Suprapubic skin (tissue), 4 donors: ENCODE measurements at regions not wholly inside any gene's neighbourhood (a gene's known extent, or its start where the extent isn't known, plus 50 kb on each side); places are given as distances from the start of the nearest gene placed in this dataset.

Experiments
- DNase-seq, 2 donors: peaks; one replicate each; pipeline ENCODE4 v3.0.0-alpha.2; 2019; ENCODE audit warnings: low spot score in 2 of 2
- H3K27ac ChIP-seq: fragments of 200-600 bp; sonication (generic); one replicate; pipeline ENCODE4 v1.5.1; 2019
- H3K27me3 ChIP-seq: fragments of 200-600 bp; sonication (generic); one replicate; pipeline ENCODE4 v1.5.1; 2019
- H3K36me3 ChIP-seq: fragments of 200-600 bp; sonication (generic); one replicate; pipeline ENCODE4 v1.5.1; 2019
- H3K4me1 ChIP-seq: fragments of 200-600 bp; sonication (generic); one replicate; pipeline ENCODE4 v1.5.1; 2019
- H3K4me3 ChIP-seq: fragments of 200-600 bp; sonication (generic); one replicate; pipeline ENCODE4 v1.5.1; 2019; ENCODE audit warnings: mild to moderate bottlenecking
- H3K9me3 ChIP-seq: fragments of 200-600 bp; sonication (generic); one replicate; pipeline ENCODE4 v1.5.1; 2019
- CTCF ChIP-seq, 2 donors: fragments of 200-600 bp in 1 of 2; fragments of 450-650 bp in 1 of 2; sonication (generic) in 1 of 2; IDR thresholded peaks; one replicate each; pipeline ENCODE4 v1.5.1; 2016 to 2019; ENCODE audit warnings: antibody characterized with exemption in 2 of 2, mild to moderate bottlenecking in 1 of 2, moderate library complexity in 1 of 2
- EP300 ChIP-seq: sonication (generic); formaldehyde crosslinking; IDR thresholded peaks from one replicate; pipeline ENCODE4 v1.6.1; 2017; ENCODE audit warnings: antibody characterized with exemption
- POLR2A ChIP-seq, 2 donors: fragments of 450-650 bp; IDR thresholded peaks; one replicate each; pipeline ENCODE4 v1.6.1; 2017; ENCODE audit warnings: antibody characterized with exemption in 2 of 2, mild to moderate bottlenecking in 2 of 2, moderate library complexity in 2 of 2
- POLR2AphosphoS5 ChIP-seq, 3 donors: sonication (generic); formaldehyde crosslinking; IDR thresholded peaks; one replicate each; pipeline ENCODE4 v1.6.1; 2017; ENCODE audit warnings: antibody characterized with exemption in 3 of 3
- WGBS: methylation state at CpG from one replicate; pipeline ENCODE4 v1.1.5; 2018; 5-methylcytosine and 5-hydroxymethylcytosine counted together

- WGBS, result 35% methylated on average over 2 of the region's 2 CpGs
- H3K4me1 ChIP-seq, result peaks cover 8% of the 10 kb centered on the region
Observed at GRCh38 chr13:79709471-79709870, 228.5 kb downstream of the NDFIP2 start.

GRCh38 chr13:79703772-79704171 lies 222.8 kb downstream of the NDFIP2 start:
- no peak for DNase-seq
- Histone ChIP-seq H3K27ac (no peak overlapping the region), H3K9me3 (no peaks in the 10 kb centered on the region), H3K4me1 (no peaks in the 10 kb centered on the region), H3K36me3 (no peaks in the 10 kb centered on the region), H3K27me3 (no peaks in the 10 kb centered on the region), H3K4me3 (no peak overlapping the region)
- 96% methylated on average over 1 of the region's 1 CpG for WGBS
- TF ChIP-seq POLR2AphosphoS5 (IDR thresholded peaks at IDR 0.05) (no peak), CTCF (IDR thresholded peaks at IDR 0.05) (no peak), EP300 (no peak), POLR2A (IDR thresholded peaks at IDR 0.05) (no peak)

More at GRCh38 chr13:79709471-79709870, 228.5 kb downstream of the NDFIP2 start:
- DNase-seq, result no peak
- H3K27me3 ChIP-seq, result no peaks in the 10 kb centered on the region
- no peak for TF ChIP-seq EP300
- no peak for TF ChIP-seq POLR2AphosphoS5 (IDR thresholded peaks at IDR 0.05)
- no peak for TF ChIP-seq CTCF (IDR thresholded peaks at IDR 0.05)
- TF ChIP-seq POLR2A (IDR thresholded peaks at IDR 0.05), result no peak
- H3K9me3 ChIP-seq, result no peaks in the 10 kb centered on the region
- no peak overlapping the region for H3K4me3 ChIP-seq
- H3K36me3 ChIP-seq, result no peaks in the 10 kb centered on the region
- H3K27ac ChIP-seq, result no peak overlapping the region

GRCh38 chr13:79695754-79696153 lies 214.8 kb downstream of the NDFIP2 start:
- Histone ChIP-seq H3K9me3 (no peaks in the 10 kb centered on the region), H3K4me3 (no peak overlapping the region), H3K27ac (no peak overlapping the region), H3K36me3 (no peaks in the 10 kb centered on the region), H3K4me1 (no peaks in the 10 kb centered on the region), H3K27me3 (no peaks in the 10 kb centered on the region)
- whole genome bisulfite sequencing, result 71% methylated on average over 2 of the region's 2 CpGs
- DNase-seq, result no peak
- TF ChIP-seq CTCF (IDR thresholded peaks at IDR 0.05), result no peak
- TF ChIP-seq POLR2A (IDR thresholded peaks at IDR 0.05), result no peak
- TF ChIP-seq EP300, result no peak
- TF ChIP-seq POLR2AphosphoS5 (IDR thresholded peaks at IDR 0.05), result no peak

- WGBS, result 75% methylated on average over 1 of the region's 1 CpG
- Histone ChIP-seq H3K9me3 (no peaks in the 10 kb centered on the region), H3K36me3 (no peaks in the 10 kb centered on the region), H3K4me1 (no peaks in the 10 kb centered on the region), H3K4me3 (no peak overlapping the region), H3K27me3 (no peaks in the 10 kb centered on the region), H3K27ac (no peak overlapping the region)
- TF ChIP-seq POLR2AphosphoS5 (IDR thresholded peaks at IDR 0.05) (no peak), POLR2A (IDR thresholded peaks at IDR 0.05) (no peak), CTCF (IDR thresholded peaks at IDR 0.05) (no peak), EP300 (no peak)
- DNase-seq, result no peak
Observed at GRCh38 chr13:79692846-79693245, 211.9 kb downstream of the NDFIP2 start.

- 94% methylated on average over 3 of the region's 3 CpGs for WGBS
- no peak for DNase-seq
Observed at GRCh38 chr13:79691826-79692225, 210.9 kb downstream of the NDFIP2 start.

More at GRCh38 chr13:79691826-79692225, 210.9 kb downstream of the NDFIP2 start:
- no peak overlapping the region for H3K4me3 ChIP-seq
- H3K27ac ChIP-seq, result no peak overlapping the region
- H3K27me3 ChIP-seq, result no peaks in the 10 kb centered on the region
- no peaks in the 10 kb centered on the region for H3K36me3 ChIP-seq
- no peaks in the 10 kb centered on the region for H3K9me3 ChIP-seq
- no peak for TF ChIP-seq CTCF (IDR thresholded peaks at IDR 0.05)
- TF ChIP-seq POLR2A (IDR thresholded peaks at IDR 0.05), result no peak
- no peak for TF ChIP-seq EP300
- no peaks in the 10 kb centered on the region for H3K4me1 ChIP-seq
